ENCODE measurements at regions not wholly inside any gene's neighbourhood (a gene's known extent, or its start where the extent isn't known, plus 50 kb on each side); places are given as distances from the start of the nearest gene placed in this dataset.

- Histone ChIP-seq H3K9me3 (peaks cover 0 to under 1% (median 0%) of the 10 kb centered on the region in 11 donors), H3K27ac (no peak overlapping the region), H3K36me3 (no peaks in the 10 kb centered on the region), H3K4me3 (no peak overlapping the region), H3K27me3 (peaks cover 0 to 57% (median 29%) of the 10 kb centered on the region in 7 donors), H3K4me1 (no peaks in the 10 kb centered on the region)
- intact Hi-C loops (cut with DNase I) = no loop called here
- TF ChIP-seq CTCF (IDR thresholded peaks at IDR 0.05) = no peak
- DNase-seq (no peak), ATAC-seq (no peak)
- WGBS, 2 donors = 81 to 83% methylated on average over 27 of the region's 27 CpGs
These were observed 124.1 kb upstream of the SPACA7 start for GRCh38 chr13:112251930-112252585.

- Histone ChIP-seq H3K36me3 (no peaks in the 10 kb centered on the region), H3K27ac (no peak overlapping the region), H3K4me1 (no peaks in the 10 kb centered on the region), H3K4me3 (no peak overlapping the region), H3K27me3 (peaks cover 0 to 48% (median 32%) of the 10 kb centered on the region in 7 donors), H3K9me3 (peaks cover 0 to 10% (median 0%) of the 10 kb centered on the region in 11 donors)
- intact Hi-C loops (cut with DNase I) = no loop called here
- no peak for ATAC-seq
- DNase-seq = no peak
- WGBS, 2 donors = 84 to 85% methylated on average over 29 of the region's 29 CpGs
- TF ChIP-seq CTCF (IDR thresholded peaks at IDR 0.05) = no peak
These were observed 123.2 kb upstream of the SPACA7 start for GRCh38 chr13:112252804-112253590.

GRCh38 chr13:112253631-112254030, 122.5 kb upstream of the SPACA7 start:
- no peaks in the 10 kb centered on the region for H3K4me1 ChIP-seq

More at GRCh38 chr13:112253631-112254030, 122.5 kb upstream of the SPACA7 start:
- TF ChIP-seq CTCF (IDR thresholded peaks at IDR 0.05) = no peak
- H3K36me3 ChIP-seq = no peaks in the 10 kb centered on the region
- H3K4me3 ChIP-seq = no peak overlapping the region
- WGBS, 2 donors = 86 to 94% methylated on average over 17 of the region's 17 CpGs
- no peak overlapping the region for H3K27ac ChIP-seq
- no peak for ATAC-seq
- DNase-seq = no peak
- H3K9me3 ChIP-seq = peaks cover 0 to 12% (median 0%) of the 10 kb centered on the region in 11 donors
- intact Hi-C loops (cut with DNase I) = no loop called here
- H3K27me3 ChIP-seq = peaks cover 0 to 42% (median 32%) of the 10 kb centered on the region in 7 donors
